IPS-20b (cell line): ENCODE measurements at regions not wholly inside any gene's neighbourhood (a gene's known extent, or its start where the extent isn't known, plus 50 kb on each side); places are given as distances from the start of the nearest gene placed in this dataset.

Source experiments
- H3K27ac ChIP-seq: one replicate; pipeline ENCODE4 v1.5.1; 2013; ENCODE audit warnings: low read length
- H3K27me3 ChIP-seq: 2 replicates; pipeline ENCODE4 v1.6.1; 2013; ENCODE audit warnings: mild to moderate bottlenecking, low read length, inconsistent platforms; ENCODE audit not compliant: insufficient read depth
- H3K36me3 ChIP-seq: 2 replicates; pipeline ENCODE4 v1.6.1; 2013; ENCODE audit warnings: low read depth, mild to moderate bottlenecking, inconsistent platforms, low read length, moderate library complexity; ENCODE audit not compliant: insufficient read depth
- H3K4me1 ChIP-seq: 2 replicates; pipeline ENCODE4 v1.6.1; 2013; ENCODE audit warnings: mild to moderate bottlenecking, control low read depth, inconsistent platforms, low read length, moderate library complexity; ENCODE audit not compliant: insufficient read depth
- H3K4me3 ChIP-seq: 2 replicates; pipeline ENCODE4 v1.5.1; 2013; ENCODE audit warnings: mild to moderate bottlenecking, low read length, inconsistent platforms
- H3K9ac ChIP-seq: 2 replicates; pipeline ENCODE4 v1.6.1; 2013; ENCODE audit warnings: low read depth, mild to moderate bottlenecking, inconsistent platforms, low read length, moderate library complexity
- H3K9me3 ChIP-seq: 2 replicates; pipeline ENCODE4 v1.6.1; 2013; ENCODE audit warnings: mild to moderate bottlenecking, low read depth, low read length, inconsistent platforms; ENCODE audit not compliant: insufficient read depth

- Histone ChIP-seq H3K36me3 (no peaks in the 10 kb centered on the region), H3K4me1 (no peaks in the 10 kb centered on the region), H3K9ac (no peak overlapping the region), H3K27me3 (no peaks in the 10 kb centered on the region), H3K27ac (no peak overlapping the region), H3K4me3 (no peak overlapping the region), H3K9me3 (no peaks in the 10 kb centered on the region)
Observed at GRCh38 chr1:239840336-239840735, 251.3 kb upstream of the FMN2 start.

GRCh38 chr1:239840790-239841189 is 250.9 kb upstream of the FMN2 start:
- no peak overlapping the region for H3K9ac ChIP-seq
- H3K9me3 ChIP-seq: no peaks in the 10 kb centered on the region
- H3K36me3 ChIP-seq: no peaks in the 10 kb centered on the region
- H3K4me1 ChIP-seq: no peaks in the 10 kb centered on the region
- no peak overlapping the region for H3K4me3 ChIP-seq
- H3K27me3 ChIP-seq: no peaks in the 10 kb centered on the region
- H3K27ac ChIP-seq: no peak overlapping the region

- Histone ChIP-seq H3K4me1 (no peaks in the 10 kb centered on the region), H3K9me3 (no peaks in the 10 kb centered on the region)
Observed at GRCh38 chr1:239841631-239842030, 250.1 kb upstream of the FMN2 start.

GRCh38 chr1:239843541-239843940 is 248.1 kb upstream of the FMN2 start:
- no peaks in the 10 kb centered on the region for H3K27me3 ChIP-seq
- H3K9me3 ChIP-seq: no peaks in the 10 kb centered on the region
- H3K4me1 ChIP-seq: no peaks in the 10 kb centered on the region
- no peak overlapping the region for H3K4me3 ChIP-seq
- no peak overlapping the region for H3K27ac ChIP-seq
- no peaks in the 10 kb centered on the region for H3K36me3 ChIP-seq
- H3K9ac ChIP-seq: no peak overlapping the region

More at GRCh38 chr1:239841631-239842030, 250.1 kb upstream of the FMN2 start:
- Histone ChIP-seq H3K4me3 (no peak overlapping the region), H3K27me3 (no peaks in the 10 kb centered on the region), H3K27ac (no peak overlapping the region), H3K36me3 (no peaks in the 10 kb centered on the region), H3K9ac (no peak overlapping the region)

- Histone ChIP-seq H3K9me3 (no peaks in the 10 kb centered on the region), H3K4me1 (no peaks in the 10 kb centered on the region), H3K36me3 (no peaks in the 10 kb centered on the region), H3K4me3 (no peak overlapping the region), H3K27ac (no peak overlapping the region), H3K27me3 (no peaks in the 10 kb centered on the region), H3K9ac (no peak overlapping the region)
Observed at GRCh38 chr1:239844833-239845232, 246.8 kb upstream of the FMN2 start.

GRCh38 chr1:239854922-239855321 is 236.8 kb upstream of the FMN2 start:
- Histone ChIP-seq H3K4me3 (no peak overlapping the region), H3K4me1 (peaks cover 11% of the 10 kb centered on the region; the same call in 1 of the 2 replicates), H3K9ac (no peak overlapping the region), H3K27me3 (no peaks in the 10 kb centered on the region), H3K27ac (no peak overlapping the region), H3K36me3 (no peaks in the 10 kb centered on the region), H3K9me3 (no peaks in the 10 kb centered on the region)

GRCh38 chr1:239856067-239856466 is 235.6 kb upstream of the FMN2 start:
- Histone ChIP-seq H3K27ac (no peak overlapping the region), H3K4me3 (no peak overlapping the region), H3K27me3 (no peaks in the 10 kb centered on the region), H3K36me3 (no peaks in the 10 kb centered on the region), H3K9ac (no peak overlapping the region), H3K4me1 (peaks cover 6% of the 10 kb centered on the region; the same call in 1 of the 2 replicates), H3K9me3 (no peaks in the 10 kb centered on the region)

- H3K27ac ChIP-seq: no peak overlapping the region
- peaks cover 6% of the 10 kb centered on the region; the same call in 1 of the 2 replicates for H3K4me1 ChIP-seq
- no peak overlapping the region for H3K4me3 ChIP-seq
- no peaks in the 10 kb centered on the region for H3K27me3 ChIP-seq
- H3K36me3 ChIP-seq: no peaks in the 10 kb centered on the region
- H3K9ac ChIP-seq: no peak overlapping the region
- H3K9me3 ChIP-seq: no peaks in the 10 kb centered on the region
Observed at GRCh38 chr1:239856924-239857323, 234.8 kb upstream of the FMN2 start.

- peaks cover 6% of the 10 kb centered on the region; the same call in 1 of the 2 replicates for H3K4me1 ChIP-seq
- no peak overlapping the region for H3K4me3 ChIP-seq
- H3K9me3 ChIP-seq: no peaks in the 10 kb centered on the region
- no peak overlapping the region for H3K27ac ChIP-seq
- H3K36me3 ChIP-seq: no peaks in the 10 kb centered on the region
- no peaks in the 10 kb centered on the region for H3K27me3 ChIP-seq
- H3K9ac ChIP-seq: no peak overlapping the region
Observed at GRCh38 chr1:239858057-239858456, 233.6 kb upstream of the FMN2 start.

GRCh38 chr1:239858529-239858928 is 233.2 kb upstream of the FMN2 start:
- Histone ChIP-seq H3K9me3 (no peaks in the 10 kb centered on the region), H3K36me3 (no peaks in the 10 kb centered on the region), H3K9ac (no peak overlapping the region), H3K4me1 (peaks cover 6% of the 10 kb centered on the region; the same call in 1 of the 2 replicates), H3K27me3 (no peaks in the 10 kb centered on the region), H3K4me3 (no peak overlapping the region), H3K27ac (no peak overlapping the region)

GRCh38 chr1:239861985-239862384 is 229.7 kb upstream of the FMN2 start:
- no peaks in the 10 kb centered on the region for H3K36me3 ChIP-seq
- no peak overlapping the region for H3K27ac ChIP-seq
- no peak overlapping the region for H3K4me3 ChIP-seq
- H3K9ac ChIP-seq: no peak overlapping the region
- no peaks in the 10 kb centered on the region for H3K4me1 ChIP-seq
- no peaks in the 10 kb centered on the region for H3K9me3 ChIP-seq
- no peaks in the 10 kb centered on the region for H3K27me3 ChIP-seq

- Histone ChIP-seq H3K4me1 (no peaks in the 10 kb centered on the region), H3K27me3 (no peaks in the 10 kb centered on the region), H3K27ac (no peak overlapping the region), H3K9me3 (no peaks in the 10 kb centered on the region), H3K4me3 (no peak overlapping the region), H3K36me3 (no peaks in the 10 kb centered on the region), H3K9ac (no peak overlapping the region)
Observed at GRCh38 chr1:239868058-239868832, 223.4 kb upstream of the FMN2 start.
